ENCODE measurements at regions not wholly inside any gene's neighbourhood (a gene's known extent, or its start where the extent isn't known, plus 50 kb on each side); places are given as distances from the start of the nearest gene placed in this dataset.

DNA sequence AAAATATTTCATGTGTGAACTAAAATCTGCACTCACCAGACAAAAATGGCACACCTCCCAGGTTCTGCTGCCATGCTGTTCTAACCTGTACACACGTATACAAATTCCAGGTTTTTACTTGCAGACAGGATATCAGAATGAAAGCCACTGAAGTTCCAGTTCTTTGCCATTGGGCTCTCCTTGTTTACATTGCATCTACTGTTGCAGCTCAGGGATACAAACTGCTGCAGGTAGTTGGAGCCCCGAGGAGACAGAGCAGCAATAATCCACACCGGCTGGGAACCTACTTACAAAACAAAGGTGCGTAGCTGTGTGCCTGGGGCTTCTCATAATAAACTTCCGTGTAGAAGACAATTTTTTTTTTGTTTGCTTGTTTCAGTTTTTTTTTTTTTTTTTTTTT is 59.6 kb downstream of the HAPSTR1 start:
- TF ChIP-seq, protein P1, sequence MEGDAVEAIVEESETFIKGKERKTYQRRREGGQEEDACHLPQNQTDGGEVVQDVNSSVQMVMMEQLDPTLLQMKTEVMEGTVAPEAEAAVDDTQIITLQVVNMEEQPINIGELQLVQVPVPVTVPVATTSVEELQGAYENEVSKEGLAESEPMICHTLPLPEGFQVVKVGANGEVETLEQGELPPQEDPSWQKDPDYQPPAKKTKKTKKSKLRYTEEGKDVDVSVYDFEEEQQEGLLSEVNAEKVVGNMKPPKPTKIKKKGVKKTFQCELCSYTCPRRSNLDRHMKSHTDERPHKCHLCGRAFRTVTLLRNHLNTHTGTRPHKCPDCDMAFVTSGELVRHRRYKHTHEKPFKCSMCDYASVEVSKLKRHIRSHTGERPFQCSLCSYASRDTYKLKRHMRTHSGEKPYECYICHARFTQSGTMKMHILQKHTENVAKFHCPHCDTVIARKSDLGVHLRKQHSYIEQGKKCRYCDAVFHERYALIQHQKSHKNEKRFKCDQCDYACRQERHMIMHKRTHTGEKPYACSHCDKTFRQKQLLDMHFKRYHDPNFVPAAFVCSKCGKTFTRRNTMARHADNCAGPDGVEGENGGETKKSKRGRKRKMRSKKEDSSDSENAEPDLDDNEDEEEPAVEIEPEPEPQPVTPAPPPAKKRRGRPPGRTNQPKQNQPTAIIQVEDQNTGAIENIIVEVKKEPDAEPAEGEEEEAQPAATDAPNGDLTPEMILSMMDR (conservative IDR thresholded peaks at IDR 0.05) = no peak
- TF ChIP-seq ZFX (IDR thresholded peaks at IDR 0.05) = no peak

Measured in C4-2B (cell line).